Suppressor macrophage treated with lipopolysaccharide for 1 hour (primary cell): ENCODE measurements at regions not wholly inside any gene's neighbourhood (a gene's known extent, or its start where the extent isn't known, plus 50 kb on each side); places are given as distances from the start of the nearest gene placed in this dataset.
A peak's percentile ranks its signal among the peaks of the same experiment; 100 is the strongest.

Source experiments
- DNase-seq, 3 donors: peaks; one replicate each; pipeline ENCODE4 v3.0.0-alpha.2; 2020 to 2022

DNA sequence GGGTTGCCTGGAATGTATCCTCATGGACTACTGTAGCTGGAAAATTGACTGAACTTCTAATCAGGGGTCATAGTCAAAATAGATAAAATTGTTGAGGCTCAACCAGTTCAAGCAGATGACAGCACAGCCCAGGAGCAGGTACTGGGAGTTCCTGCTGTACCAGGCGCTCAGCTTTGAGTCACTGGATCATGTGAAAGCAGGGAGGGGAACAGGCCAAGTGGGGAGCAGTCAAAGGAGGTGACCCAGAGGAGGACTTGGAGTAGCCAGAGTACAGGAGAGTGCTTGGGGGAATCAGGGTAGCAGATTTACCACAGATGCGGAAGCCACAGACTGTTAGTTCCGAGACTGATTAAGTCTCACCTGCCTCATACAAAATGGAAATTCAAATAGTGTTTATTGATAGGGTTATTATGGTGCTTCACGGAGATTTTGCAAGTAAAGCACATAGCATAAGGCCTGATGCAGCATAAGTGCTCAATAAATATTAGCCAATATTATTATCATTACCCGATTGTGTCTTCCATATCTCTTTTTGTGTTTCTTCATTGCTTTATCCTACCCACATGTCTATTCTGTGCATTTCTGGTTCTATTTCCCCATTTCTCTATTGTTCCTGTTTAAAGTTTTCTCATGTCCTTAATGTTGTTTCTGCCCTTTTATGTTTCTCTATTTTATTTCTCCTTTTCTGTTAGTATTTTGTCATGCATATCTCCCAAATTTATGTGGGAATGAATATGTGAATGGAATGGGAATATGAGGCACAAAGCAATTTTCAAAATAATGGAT, 369.2 kb upstream of the MCTP2 start:
- DNase-seq, result peak; percentile 46 to 61 (median 55)

DNA sequence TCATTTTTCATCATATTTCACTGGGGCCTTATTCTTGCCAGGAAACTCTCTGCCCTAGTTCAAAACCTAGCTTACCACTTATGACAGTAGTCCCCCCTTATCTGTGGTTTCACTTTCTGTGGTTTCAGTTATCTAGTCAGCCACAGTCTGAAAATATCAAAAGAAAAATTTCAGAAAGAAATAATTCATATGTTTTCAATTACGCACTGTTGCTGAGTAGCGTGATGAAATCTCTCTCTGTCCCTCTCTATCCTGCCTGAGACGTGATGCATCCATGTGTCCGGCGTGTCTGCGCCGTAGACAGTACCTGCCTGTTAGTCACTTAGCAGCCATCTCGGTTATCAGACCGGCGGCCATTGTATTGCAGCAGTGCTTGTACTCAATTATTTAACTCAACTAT, 369.9 kb upstream of the MCTP2 start:
- DNase-seq, result no peak

DNA sequence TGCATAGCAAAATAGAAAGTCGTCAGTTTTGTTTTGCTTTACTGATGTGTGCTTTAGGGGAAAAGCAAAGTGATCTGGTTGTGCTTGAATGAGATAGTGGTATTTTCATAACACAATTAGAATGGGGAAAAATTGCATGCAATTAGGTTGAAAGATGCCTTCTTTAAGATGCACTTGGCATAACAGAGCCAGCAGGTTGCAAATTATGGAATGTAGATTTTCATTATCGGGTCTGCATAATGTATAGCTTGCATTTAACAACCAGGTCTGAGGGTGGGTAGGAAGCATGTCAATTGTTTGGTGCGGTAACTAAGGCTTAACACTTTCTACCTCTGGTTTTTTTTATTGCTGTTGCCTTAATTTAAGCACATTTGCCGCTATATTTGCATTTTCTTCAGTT, 370.7 kb upstream of the MCTP2 start:
- DNase-seq, result no peak

DNA sequence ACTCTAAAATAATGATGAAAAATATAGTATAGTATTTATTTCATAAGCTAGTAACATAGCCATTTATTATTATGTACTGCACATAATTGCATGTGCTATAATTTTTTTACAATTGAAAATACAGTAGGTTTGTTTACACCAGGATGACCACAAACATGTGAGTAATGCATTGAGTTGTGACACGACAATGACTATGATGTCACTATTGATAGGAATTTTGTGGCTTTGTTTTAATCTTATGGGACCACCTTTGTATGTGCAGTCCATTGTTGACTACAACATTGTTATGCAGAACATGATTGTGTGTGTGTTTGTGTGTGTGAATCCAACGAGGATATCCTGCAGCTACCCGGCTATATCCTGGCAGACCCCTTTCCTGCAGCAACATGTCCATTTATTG, 372.2 kb upstream of the MCTP2 start:
- DNase-seq, result peak in 1 of 3 donors; percentile 10

DNA sequence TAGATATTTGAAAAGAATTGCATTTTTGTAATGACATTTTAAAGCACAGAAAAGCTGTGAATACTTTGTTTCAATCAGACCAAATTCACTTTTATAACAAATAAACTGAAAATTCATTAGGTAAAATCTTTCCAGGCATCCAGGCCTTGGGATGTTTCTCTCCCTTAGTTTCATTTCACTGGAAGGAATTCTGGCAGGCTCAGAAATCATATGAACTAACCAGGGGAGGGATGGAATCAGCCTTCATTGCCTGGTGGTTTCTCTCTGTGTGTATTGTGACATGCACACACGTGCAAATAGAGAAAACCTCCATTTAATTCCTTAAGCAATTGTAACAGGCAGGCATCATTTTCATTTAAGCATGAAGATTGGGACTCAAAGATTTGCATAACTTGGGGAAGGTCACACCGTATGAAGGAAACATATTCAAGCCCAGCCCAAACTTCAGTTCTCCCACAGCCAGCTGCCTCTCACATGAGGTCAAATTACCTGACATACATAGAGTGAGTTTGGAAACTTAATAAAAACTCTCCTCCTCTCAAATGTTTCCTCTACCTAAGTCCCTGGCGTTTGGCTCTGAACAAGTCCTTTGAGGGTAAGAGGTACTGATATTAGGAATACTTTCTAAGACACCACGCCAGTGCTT, 376.1 kb upstream of the MCTP2 start:
- DNase-seq, result no peak

DNA sequence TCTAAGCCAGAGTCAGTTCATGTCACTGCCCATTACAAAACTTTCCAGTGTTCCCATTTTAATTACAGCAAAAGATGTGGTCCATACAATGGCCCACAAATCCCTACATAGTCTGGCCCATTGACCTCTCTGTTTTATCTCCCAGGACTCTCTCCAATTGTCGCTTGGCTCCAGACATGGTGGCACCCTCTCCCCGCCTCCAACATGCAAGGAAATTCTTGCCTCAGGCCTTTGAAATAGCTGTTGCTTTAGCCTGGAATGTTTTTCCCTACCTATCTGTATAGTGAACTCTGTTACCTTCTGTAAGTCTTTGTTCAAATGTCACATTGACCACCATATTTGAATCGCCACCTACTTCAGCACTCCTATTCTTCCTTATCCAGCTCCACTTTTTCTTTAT, 377.3 kb upstream of the MCTP2 start:
- DNase-seq, result no peak

DNA sequence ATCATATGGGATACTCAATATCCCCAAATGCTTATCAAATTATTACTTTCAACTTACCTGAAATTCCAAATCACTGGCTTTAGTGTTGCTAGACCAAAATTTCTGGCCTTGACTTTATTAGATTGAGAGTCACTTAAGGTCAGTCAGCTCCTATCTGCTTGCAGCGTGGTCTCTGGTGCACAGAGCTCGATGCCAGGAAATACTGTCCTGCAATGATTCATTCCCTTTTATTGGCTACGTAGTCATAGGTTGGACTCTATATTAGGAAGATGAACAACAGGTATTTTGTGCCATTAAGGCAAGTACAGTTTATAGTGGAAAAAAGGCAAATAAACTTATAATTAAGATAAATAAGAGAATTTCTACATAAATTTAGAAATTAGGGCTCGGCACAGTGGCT, 378.6 kb upstream of the MCTP2 start:
- no peak for DNase-seq

DNA sequence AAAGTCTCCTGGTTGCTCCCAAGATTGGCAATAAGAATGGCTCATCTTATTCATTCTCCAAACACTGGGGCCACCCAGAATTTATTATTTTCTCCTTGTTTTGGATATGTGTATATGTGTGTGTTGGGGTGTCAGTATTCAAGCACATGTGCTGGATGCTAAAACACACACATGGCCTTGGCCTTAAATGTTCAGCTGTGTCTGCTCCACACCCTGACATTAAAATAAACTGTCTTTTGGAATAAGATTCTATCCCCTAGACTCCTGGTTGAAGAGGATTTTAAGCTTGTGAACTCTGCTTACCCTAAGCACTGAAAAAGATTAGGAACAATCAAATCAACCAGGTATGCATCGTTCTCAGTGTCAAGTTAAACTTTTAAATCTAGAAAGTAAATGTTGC, 382.9 kb upstream of the MCTP2 start:
- no peak for DNase-seq

DNA sequence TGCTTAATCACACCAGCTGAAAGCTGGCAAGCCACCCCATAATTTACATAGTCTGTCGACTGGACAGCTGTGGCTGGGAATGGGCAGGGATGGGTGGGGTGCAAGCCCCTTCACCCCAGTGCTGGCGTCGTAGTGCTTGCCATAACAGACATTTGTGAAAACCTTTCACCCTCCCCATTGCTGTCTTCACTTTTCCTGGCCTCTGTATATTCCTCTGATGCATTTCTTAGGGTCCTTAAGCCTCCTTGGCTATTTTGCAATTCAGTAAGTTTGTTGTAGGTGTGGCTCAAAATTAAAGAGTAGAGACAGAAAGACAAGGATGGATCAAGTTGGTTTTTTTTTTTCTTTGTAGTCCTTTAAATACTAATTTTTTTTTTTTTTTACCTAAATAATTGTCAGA, 383.3 kb upstream of the MCTP2 start:
- no peak for DNase-seq

DNA sequence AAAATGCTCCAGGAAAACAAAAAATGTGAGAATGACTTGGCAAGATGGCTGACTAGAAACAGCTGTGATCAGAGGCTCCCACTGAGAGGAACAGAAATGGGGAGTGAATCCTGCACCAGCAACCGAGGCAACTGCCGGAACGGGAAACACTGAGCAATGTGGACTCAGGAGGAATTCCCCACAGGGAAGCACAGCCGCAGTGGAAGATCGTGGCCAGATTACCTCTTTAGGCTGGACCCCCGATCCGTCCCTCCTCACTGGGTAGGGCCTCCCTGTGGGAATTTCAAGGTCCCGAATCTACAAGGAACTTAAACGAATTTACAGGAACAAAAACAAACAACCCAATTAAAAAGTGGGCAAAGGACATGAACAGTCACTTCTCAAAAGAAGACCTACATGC, 385.2 kb upstream of the MCTP2 start:
- DNase-seq, result no peak

DNA sequence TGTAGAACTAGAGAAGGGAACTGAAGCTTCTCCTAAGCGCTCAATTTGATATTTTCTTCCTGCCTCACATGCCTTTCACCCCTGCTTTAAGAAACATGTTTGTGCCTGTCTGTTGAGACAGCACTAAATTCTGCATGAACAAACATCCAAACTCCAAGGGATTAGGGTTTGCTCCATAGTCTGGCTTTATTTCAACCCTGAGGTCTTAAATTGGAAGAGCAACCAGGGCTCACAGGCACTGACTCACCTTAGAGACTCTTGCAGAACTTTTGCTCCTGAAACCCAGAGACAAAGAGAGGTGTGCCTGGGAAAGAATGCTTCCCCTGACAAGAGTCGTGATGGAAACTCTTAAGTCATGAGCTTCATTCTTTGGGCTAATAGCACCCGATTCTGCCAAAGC, 393.9 kb upstream of the MCTP2 start:
- DNase-seq, result no peak

DNA sequence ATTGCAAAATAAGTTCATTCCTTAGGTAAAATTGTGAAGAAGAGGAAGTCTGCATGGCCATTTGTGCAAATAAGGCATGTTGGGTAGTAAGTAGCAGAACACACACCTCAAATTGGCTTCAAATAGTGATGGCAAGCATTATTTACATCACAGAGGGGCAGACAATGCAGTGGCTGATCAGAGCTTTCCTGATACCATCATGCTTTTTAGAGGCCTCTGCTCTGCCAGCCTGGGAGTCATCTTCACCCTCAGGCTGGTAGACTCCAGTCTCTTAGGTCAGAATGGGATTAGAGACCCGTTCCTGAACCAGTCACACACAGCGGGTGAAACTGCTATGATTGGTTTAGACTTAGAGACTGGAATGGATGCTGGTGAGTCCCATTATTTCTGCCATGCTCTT, 396.0 kb upstream of the MCTP2 start:
- no peak for DNase-seq

DNA sequence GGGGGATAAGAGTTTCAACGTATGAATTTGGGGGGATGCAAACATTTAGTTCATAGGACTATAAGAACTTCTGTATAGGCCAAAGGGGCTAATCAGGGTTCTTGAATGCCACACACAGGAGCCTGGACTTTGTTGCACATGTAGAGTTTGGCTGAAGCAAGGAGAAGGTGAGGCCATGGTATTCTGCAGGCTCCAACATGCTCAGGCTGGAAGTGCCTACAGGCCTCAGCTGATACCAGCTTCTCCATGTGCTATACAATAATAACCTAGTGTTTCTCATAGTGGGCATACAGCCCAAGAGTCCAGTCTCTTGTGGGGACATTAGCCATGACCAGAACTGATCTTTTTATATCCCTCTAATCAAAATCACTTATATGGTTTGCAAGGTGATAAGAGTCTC, 399.7 kb upstream of the MCTP2 start:
- DNase-seq, result no peak

DNA sequence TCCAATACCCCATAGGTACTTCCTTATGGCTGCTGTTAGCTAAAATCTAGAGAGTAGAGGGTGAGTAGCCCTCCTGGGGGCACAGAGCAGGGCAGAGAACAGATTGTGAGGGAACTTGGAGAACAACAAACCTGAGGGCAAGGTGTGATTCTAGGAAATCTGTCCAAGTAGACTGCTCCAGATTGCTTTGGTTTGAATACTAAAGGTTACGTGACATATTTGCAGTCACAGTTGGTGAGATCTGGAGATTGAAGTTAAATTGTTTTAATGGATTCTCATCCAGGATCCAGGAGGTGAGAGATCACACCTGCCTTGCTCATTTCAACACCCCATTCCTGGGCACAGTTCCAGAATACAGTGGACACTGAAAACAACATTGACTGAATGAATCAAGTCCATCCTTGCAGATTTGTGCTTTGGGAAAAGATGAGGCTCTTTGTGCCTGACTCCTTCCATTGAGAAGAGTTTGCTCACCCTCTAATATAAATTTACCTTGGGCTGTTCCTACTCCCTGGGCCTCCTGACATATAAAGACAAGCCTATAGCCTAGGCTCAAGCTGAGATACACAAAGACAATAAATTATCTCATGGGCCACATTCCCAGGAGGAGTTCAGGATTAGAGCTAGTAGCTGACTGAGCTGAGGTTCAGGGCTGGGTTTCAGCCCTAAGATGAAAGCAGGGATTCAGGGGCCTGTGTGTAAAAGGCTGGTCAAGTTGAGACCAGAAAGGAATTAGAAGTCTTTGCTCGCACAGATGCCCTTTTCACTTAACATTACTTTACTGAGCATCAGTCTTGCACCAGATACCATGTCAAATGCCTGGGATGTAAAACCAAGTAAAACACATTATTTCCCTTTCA, 400.9 kb upstream of the MCTP2 start:
- DNase-seq, result no peak

DNA sequence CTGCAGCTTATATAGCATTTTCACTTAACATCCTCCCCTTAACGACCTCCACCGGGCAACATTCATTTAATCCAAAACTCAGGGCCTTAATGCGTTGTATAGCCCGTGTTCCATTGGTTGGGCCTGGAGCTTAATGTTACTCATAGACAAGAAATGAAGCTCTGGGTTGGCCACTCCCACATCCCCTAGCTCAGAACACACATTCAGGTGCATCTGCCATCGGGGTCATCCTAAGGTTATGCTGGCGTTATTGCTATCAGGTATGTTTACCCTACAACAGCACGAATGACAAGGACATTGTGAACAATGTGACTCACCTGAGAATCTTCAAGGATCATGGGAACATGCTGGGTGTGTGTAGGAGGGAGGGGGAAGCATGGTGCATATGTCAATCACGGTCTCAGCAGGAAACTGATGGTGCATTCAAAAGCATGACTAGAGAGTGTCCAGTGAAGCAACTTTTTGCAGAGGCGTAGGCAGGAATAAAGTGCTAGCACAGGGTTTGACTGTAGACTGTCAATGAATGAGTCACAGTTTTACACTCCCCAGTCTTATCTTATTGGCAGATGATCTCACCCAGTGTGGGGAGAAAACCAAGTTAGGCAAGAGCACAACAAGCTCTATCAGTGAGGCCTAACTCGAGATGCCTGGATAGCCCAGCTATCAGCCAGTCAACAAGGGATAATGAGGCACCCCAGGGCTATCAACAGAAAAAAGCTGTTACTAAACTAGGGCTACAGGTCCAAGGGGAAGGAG, 402.1 kb upstream of the MCTP2 start:
- DNase-seq, result peak; percentile 78 to 88 (median 87)

DNA sequence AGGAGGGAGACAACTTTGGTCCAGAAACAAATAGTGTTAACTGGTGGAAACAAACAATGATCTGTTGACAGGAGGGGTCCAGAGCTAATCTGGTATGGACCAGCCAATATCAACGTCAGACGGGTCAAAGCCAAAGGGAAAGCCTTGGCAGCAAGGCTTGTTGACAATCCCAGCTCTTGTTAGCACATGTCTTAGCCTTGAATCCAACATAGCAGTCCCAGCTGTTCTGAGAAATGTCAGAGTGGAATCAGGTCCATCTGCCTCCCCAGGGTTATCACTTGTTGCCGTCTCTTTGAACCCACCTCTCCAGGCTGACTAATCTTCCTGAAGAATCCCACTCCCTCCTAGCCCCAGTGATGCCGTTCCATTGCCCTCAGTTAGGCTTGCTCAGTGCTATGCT, 404.6 kb upstream of the MCTP2 start:
- DNase-seq, result no peak

DNA sequence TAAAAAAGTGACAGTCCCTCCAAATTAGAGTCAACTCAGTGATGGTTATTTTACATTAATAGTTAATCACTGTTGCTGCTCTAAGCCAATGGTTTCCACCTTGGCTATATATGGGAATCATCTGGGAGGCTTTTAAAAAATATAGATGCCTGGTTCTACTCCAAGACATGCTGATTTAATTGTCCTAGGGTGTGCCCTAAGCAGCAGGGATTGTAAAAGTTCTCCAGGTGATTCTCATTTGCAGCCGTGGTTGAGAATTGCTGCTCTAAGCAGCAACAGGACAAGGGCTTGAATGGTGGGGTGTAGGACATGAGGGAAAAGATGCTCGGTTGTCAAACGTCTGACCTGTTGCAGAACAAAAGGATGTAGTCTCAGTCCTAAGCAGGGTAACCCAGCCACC, 405.1 kb upstream of the MCTP2 start:
- no peak for DNase-seq

DNA sequence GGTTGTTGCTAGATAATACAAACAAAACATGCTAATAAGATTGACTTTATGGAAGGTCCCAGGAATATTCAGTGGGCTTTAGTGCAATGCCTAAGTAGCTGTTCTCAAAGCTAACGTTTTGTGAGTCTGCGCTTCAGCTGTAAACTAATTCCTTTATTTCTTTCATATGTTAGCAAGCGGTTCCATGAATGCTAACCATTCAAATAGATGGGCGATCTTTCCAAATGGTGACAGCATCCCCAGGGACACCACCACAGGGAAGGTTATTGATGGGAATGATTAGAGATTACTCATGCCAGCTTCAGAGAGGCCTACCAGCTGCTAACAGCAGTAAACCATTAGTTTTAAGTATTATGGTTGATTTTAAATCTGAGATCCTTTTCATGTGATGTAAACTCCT, 405.7 kb upstream of the MCTP2 start:
- DNase-seq, result no peak

DNA sequence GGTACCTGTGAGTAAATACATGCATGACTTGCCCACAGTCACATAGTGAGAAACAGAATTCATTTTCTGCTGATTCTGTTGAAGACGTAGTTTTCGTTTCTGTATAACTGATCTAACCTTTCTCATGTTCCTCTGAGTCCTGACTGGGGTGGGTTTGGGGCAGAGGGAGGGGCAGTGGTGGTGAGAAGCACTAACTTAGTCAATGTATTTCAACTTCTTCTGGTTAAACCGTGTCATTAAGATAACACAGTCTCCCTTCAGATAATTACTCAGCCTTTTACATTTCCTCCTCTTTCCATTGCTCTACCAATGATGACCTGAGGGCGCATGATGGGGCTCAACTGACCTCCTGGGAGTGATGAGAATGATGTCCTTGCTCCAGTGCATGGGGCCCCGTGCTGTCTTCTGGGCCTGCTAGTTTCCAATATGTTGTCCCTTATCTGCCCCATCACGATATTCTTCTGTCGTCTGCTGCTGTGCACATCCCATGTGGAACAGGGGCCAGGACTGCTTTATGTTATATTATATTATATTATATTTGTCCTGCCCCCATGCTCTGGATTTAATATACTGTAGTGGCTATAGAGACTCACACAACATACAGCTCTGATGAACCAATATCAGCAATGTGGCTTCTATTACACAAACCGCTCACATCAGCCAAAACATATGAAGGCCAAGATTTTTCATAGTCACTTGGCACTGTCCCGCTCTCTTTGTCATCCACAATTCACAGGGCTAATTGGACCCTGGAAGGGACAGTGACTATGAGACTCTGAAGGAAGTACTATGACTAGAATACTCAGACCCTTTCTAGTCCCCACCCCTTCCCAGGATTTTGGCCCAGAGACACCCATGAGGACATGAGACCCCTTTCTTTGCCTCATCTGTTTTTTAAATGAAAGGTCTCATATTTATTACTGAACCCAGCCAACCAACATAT, 407.1 kb upstream of the MCTP2 start:
- no peak for DNase-seq

DNA sequence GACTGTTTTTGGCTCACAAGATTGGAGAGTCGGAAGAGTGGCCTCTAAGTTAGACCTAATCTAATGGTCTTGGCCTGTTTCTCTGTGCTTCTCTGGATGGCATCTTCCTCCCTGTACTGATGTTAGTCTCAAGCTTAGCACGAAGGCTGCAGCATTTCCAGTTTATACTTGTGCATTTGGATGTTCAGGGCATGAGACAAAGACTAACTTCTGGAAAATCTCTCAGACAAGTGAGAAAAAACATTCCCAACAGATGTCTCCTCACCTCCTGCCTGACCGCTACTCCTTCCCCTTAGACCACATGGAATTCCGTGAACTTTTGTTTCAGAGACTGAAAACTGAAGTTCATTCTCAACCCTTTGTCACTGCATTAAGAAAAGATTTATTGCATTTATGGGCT, 410.8 kb upstream of the MCTP2 start:
- no peak for DNase-seq

DNA sequence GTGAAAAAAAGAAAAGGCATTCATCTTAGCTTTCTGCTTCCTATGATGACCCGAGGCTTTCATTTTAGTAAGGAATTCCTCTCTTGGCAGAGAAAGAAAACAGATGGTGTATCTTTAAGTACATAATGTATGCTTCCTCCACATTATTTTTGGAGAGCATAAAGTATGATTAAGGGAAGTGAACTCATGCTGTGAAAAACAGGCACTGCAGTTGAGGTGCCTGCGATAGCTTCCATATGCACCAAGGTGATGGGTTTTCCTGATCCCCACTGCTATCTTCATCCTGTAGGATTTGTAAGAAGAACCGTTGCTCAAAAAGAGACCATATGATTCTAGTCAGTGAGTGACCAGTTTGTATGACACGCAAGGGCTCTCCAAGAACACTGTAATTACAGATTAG, 411.5 kb upstream of the MCTP2 start:
- no peak for DNase-seq

DNA sequence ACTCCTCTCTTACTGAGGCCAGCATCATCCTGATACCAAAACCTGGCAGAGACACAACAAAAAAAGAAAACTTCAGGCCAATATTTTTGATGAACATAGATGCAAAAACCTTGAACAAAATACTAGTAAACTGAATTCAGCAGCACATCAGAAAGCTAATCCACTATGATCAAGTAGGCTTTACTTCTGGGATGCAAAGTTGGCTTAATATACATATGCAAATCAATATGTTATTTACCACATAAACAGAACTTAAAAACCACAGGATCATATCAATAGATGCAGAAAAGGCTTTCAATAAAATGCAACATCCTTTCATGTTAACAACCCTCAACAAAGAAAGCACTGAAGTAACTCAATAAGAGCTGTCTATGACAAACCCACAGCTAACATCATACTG, 414.5 kb upstream of the MCTP2 start:
- no peak for DNase-seq
